ENCODE measurements at regions not wholly inside any gene's neighbourhood (a gene's known extent, or its start where the extent isn't known, plus 50 kb on each side); places are given as distances from the start of the nearest gene placed in this dataset.

DNA sequence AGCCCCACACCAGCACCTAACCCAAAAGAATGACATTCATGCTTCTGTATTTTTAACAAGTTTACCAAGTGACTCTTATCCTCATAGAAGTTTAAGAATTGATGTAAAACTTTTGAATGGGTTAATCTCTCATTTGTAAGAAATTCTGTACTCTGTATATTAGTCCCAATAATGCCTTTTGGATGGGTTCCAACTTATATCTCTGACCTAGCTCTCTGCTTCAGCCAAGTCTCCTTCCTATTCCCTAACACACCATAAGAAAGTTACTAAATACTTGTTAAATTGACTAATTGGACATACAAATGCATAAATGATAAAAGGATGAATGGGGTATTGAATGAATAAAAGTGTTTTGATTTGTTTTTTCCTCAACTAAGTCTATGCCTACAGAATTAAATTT lies 557.3 kb downstream of the TMTC2 start:
- TF ChIP-seq, protein P1, sequence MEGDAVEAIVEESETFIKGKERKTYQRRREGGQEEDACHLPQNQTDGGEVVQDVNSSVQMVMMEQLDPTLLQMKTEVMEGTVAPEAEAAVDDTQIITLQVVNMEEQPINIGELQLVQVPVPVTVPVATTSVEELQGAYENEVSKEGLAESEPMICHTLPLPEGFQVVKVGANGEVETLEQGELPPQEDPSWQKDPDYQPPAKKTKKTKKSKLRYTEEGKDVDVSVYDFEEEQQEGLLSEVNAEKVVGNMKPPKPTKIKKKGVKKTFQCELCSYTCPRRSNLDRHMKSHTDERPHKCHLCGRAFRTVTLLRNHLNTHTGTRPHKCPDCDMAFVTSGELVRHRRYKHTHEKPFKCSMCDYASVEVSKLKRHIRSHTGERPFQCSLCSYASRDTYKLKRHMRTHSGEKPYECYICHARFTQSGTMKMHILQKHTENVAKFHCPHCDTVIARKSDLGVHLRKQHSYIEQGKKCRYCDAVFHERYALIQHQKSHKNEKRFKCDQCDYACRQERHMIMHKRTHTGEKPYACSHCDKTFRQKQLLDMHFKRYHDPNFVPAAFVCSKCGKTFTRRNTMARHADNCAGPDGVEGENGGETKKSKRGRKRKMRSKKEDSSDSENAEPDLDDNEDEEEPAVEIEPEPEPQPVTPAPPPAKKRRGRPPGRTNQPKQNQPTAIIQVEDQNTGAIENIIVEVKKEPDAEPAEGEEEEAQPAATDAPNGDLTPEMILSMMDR (IDR thresholded peaks at IDR 0.05): no peak
- no peak for TF ChIP-seq POLR2A (IDR thresholded peaks at IDR 0.05)

Measured in sigmoid colon (tissue), 3 donors.